ENCODE measurements at regions not wholly inside any gene's neighbourhood (a gene's known extent, or its start where the extent isn't known, plus 50 kb on each side); places are given as distances from the start of the nearest gene placed in this dataset.

DNA sequence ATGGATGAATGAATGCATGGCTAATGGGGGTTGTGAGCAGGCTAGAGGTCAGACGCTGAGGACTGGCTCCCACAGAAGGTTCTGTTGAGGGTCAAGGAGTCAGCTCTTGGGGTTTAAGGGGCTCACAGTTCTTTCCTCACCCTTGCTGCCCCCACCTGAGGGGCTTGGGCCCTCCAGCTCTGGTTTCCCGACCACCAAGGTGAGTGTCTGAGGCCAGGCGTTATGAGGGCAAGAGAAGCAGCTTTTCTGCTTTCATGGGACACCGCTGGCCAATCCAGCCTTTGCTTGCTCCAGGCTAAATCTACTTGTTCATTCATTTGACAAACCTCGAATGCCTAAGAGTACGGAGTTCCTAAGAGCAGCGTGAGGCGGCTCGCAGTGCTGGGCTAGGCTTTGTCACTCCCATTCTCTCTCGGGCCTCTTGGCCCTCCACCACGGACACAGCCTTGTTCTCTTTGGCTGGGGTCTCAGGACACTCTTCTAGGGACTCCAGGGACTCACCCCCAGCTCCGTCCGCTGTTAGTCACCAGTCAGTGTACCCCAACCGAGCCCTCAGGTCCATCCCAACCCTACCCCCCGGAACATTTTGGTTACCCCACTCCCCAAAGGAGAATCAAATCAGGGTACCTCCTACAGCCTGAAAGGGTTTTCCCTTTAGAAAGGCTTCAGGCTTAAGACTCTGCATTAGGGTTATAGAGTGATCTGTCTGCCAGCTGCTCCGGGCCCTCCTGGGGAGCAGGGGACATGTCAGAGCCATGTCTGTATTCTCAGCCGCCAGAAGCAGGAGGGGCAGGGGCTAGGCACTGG lies 210.1 kb upstream of the MVB12B start:
- TF ChIP-seq, protein P1, sequence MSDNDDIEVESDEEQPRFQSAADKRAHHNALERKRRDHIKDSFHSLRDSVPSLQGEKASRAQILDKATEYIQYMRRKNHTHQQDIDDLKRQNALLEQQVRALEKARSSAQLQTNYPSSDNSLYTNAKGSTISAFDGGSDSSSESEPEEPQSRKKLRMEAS (IDR thresholded peaks at IDR 0.05): no peak
- TF ChIP-seq YY1 (IDR thresholded peaks at IDR 0.05) (no peak), GABPA (IDR thresholded peaks at IDR 0.05 in 1 of 2, conservative IDR thresholded peaks at IDR 0.05 in 1 of 2) (no peak), NR2F2 (IDR thresholded peaks at IDR 0.05) (no peak)
- TF ChIP-seq, protein P2, sequence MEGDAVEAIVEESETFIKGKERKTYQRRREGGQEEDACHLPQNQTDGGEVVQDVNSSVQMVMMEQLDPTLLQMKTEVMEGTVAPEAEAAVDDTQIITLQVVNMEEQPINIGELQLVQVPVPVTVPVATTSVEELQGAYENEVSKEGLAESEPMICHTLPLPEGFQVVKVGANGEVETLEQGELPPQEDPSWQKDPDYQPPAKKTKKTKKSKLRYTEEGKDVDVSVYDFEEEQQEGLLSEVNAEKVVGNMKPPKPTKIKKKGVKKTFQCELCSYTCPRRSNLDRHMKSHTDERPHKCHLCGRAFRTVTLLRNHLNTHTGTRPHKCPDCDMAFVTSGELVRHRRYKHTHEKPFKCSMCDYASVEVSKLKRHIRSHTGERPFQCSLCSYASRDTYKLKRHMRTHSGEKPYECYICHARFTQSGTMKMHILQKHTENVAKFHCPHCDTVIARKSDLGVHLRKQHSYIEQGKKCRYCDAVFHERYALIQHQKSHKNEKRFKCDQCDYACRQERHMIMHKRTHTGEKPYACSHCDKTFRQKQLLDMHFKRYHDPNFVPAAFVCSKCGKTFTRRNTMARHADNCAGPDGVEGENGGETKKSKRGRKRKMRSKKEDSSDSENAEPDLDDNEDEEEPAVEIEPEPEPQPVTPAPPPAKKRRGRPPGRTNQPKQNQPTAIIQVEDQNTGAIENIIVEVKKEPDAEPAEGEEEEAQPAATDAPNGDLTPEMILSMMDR (IDR thresholded peaks at IDR 0.05; ENCODE audit: low read depth, low read length, missing input control): no peak
